Fibroblast of pulmonary artery (primary cell): ENCODE measurements at regions not wholly inside any gene's neighbourhood (a gene's known extent, or its start where the extent isn't known, plus 50 kb on each side); places are given as distances from the start of the nearest gene placed in this dataset.

Source experiments
- DNase-seq: peaks from one replicate; pipeline ENCODE4 v3.0.0-alpha.2; 2010; ENCODE audit warnings: low read depth
- H3K4me3 ChIP-seq: replicated peaks from 2 replicates; pipeline ENCODE4 v1.5.1; 2011; ENCODE audit warnings: low read depth, mild to moderate bottlenecking, control low read depth, low read length, moderate library complexity
- CTCF ChIP-seq: IDR thresholded peaks from 2 replicates; pipeline ENCODE4 v1.5.1; 2011; ENCODE audit warnings: mild to moderate bottlenecking, control low read depth, low read length, inconsistent platforms; ENCODE audit errors: missing control alignments

- TF ChIP-seq CTCF = no peak
- DNase-seq = no peak
- no peak overlapping the region for H3K4me3 ChIP-seq
Observed at GRCh38 chr6:101296169-101296960, 97.1 kb upstream of the GRIK2 start.

DNA sequence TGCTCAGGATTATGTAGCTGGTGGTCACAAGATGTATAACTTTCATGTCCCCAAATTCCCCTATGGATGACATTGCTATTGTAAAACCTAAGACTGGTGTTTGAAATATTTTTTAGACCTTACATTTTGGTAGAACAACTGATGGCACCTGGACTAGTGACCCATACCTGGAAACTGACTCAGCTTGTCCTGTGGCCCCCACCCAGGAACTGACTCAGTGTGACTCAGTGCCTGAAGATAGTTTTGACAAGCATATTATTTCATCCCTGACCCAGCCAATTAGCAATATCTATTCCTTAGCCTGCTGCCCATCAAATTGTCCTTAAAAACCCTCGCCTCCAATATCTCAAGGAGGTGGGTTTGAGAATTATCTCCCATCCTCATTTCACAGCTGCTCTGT, 90.9 kb upstream of the GRIK2 start:
- TF ChIP-seq CTCF = no peak
- H3K4me3 ChIP-seq = no peak overlapping the region
- no peak for DNase-seq

- no peak for DNase-seq
- TF ChIP-seq CTCF = no peak
- no peak overlapping the region for H3K4me3 ChIP-seq
Observed at GRCh38 chr6:101303495-101303894, 90.0 kb upstream of the GRIK2 start.

- DNase-seq = no peak
- no peak overlapping the region for H3K4me3 ChIP-seq
- TF ChIP-seq CTCF = no peak
Observed at GRCh38 chr6:101312652-101313051, 80.9 kb upstream of the GRIK2 start.

- TF ChIP-seq CTCF = no peak
- H3K4me3 ChIP-seq = no peak overlapping the region
- DNase-seq = no peak
Observed at GRCh38 chr6:101322921-101323320, 70.6 kb upstream of the GRIK2 start.

DNA sequence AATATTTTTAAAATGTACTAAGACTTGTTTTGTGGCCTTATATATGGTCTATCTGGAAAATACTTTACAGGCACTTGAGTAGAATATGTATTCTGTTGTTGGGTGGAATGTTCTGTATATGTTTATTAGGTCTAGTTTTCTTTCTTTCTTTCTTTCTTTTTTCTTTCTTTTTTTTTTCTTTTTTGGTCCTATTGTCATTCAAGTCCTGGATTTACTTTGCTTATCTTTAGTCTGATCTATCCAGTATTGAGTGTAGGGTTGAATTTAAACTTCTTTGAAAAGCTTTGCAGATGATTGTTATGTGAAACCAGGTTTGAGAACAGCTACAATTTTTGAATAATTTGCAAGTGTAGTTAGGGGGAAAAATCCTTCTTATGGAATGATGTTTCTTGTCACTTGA, 67.1 kb upstream of the GRIK2 start:
- no peak for TF ChIP-seq CTCF
- H3K4me3 ChIP-seq = no peak overlapping the region
- DNase-seq = no peak

- DNase-seq = no peak
- TF ChIP-seq CTCF = no peak
- no peak overlapping the region for H3K4me3 ChIP-seq
Observed at GRCh38 chr6:101341926-101342325, 51.6 kb upstream of the GRIK2 start.
